ENCODE measurements at regions not wholly inside any gene's neighbourhood (a gene's known extent, or its start where the extent isn't known, plus 50 kb on each side); places are given as distances from the start of the nearest gene placed in this dataset.

DNA sequence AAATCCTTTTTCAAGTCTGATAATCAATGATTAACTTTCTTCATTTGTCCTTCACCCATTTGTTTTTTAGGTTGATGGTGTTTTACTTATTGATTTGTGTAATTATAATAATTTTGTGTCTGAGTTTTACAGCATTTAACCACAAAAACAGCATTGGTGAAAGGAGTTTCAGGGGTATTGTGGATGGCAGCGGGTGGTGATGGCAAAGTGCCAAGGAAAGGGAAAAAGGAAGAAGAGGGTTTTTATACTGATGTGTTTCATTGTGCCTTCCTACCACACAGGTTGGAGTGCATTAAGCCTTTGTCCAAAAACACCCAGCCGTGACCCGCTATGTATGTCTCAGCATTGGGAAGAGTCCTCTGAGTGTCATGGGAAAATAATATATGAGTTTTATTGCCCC is 150.3 kb downstream of the DAD1 start:
- no peaks in the 10 kb centered on the region for H3K36me3 ChIP-seq (ENCODE audit: control insufficient read depth in 3 of 3, insufficient read depth in 2 of 3, low read depth in 1 of 3, low read length in 3 of 3)
- no peak overlapping the region for H3K27ac ChIP-seq (ENCODE audit: low read depth in 1 of 3, low read length in 2 of 3)
- DNase-seq (no peak), FAIRE-seq (no peak)
- H3K9me3 ChIP-seq (ENCODE audit: control insufficient read depth in 2 of 2, insufficient read depth in 1 of 2, low read depth in 1 of 2, low read length in 1 of 2), result no peaks in the 10 kb centered on the region
- H3K4me1 ChIP-seq (ENCODE audit: control insufficient read depth in 3 of 3, insufficient read depth in 2 of 3, low read depth in 1 of 3, low read length in 2 of 3), result no peaks in the 10 kb centered on the region
- no peak overlapping the region for H3K4me3 ChIP-seq (ENCODE audit: low read depth in 1 of 3, low read length in 3 of 3)
- WGBS, 3 donors, result 85 to 86% (median 85%) methylated on average over 3 of the region's 3 CpGs
- no peaks in the 10 kb centered on the region for H3K27me3 ChIP-seq (ENCODE audit: control insufficient read depth in 3 of 3, insufficient read depth in 3 of 3, low read length in 3 of 3)

DNA sequence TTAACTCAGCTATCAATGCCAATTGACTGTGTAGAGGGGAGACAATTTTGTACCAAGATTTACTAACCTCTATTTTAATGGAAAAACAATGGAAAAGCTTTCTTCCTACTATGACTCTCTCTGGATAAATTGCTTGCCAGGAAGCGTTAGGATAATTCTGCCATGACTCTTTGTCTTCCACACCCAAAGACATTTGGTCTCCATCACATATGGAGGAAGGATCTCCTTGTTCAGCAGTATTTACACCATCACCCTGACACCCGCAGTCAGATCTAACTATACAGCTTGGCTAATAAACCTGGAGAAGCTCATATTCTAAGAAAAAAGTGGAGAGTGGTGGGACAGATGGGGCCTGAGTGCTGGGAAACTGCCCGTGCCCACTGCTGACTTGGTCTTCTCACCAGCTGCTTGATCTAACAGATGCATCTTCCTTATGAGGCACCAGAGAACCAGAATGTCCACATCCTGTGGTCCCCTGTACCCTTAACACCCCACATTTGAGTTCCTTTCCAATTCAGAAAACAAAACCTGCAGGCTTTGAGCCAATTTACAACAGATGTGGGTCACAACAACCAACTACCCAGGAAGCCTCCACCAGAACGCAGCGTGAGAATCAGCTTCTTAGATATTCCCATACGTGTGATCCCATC is 154.0 kb downstream of the DAD1 start:
- 85 to 95% (median 92%) methylated on average over 6 of the region's 6 CpGs for WGBS, 3 donors
- Histone ChIP-seq H3K27me3 (ENCODE audit: control insufficient read depth in 3 of 3, insufficient read depth in 3 of 3, low read length in 3 of 3) (no peaks in the 10 kb centered on the region), H3K4me3 (ENCODE audit: low read depth in 1 of 3, low read length in 3 of 3) (no peak overlapping the region), H3K9me3 (ENCODE audit: control insufficient read depth in 2 of 2, insufficient read depth in 1 of 2, low read depth in 1 of 2, low read length in 1 of 2) (no peaks in the 10 kb centered on the region), H3K27ac (ENCODE audit: low read depth in 1 of 3, low read length in 2 of 3) (no peak overlapping the region), H3K36me3 (ENCODE audit: control insufficient read depth in 3 of 3, insufficient read depth in 2 of 3, low read depth in 1 of 3, low read length in 3 of 3) (no peaks in the 10 kb centered on the region), H3K4me1 (ENCODE audit: control insufficient read depth in 3 of 3, insufficient read depth in 2 of 3, low read depth in 1 of 3, low read length in 2 of 3) (peaks cover 0 to 11% (median 0%) of the 10 kb centered on the region in 3 donors)
- DNase-seq, result no peak
- no peak for FAIRE-seq

DNA sequence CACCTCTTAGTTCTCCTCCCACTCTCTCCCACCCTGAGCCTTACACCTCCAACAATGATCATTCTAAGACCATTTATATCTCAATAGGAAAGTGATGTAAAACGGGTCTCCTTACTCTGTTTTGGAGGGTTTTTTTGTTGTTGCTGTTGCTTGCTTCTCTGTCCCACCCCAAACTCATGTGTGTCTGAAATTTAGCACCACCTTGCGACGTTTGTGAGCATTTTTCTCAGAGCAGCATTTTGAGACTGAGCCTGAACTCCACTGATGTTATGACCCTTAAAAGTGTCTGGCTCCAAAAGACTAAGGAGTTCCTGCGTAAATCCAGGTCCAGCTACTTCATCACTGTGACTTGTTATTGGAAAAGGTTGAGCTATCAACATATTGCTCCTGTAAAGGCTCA is 155.0 kb downstream of the DAD1 start:
- WGBS, 3 donors, result 82 to 93% (median 90%) methylated on average over 4 of the region's 4 CpGs

DNA sequence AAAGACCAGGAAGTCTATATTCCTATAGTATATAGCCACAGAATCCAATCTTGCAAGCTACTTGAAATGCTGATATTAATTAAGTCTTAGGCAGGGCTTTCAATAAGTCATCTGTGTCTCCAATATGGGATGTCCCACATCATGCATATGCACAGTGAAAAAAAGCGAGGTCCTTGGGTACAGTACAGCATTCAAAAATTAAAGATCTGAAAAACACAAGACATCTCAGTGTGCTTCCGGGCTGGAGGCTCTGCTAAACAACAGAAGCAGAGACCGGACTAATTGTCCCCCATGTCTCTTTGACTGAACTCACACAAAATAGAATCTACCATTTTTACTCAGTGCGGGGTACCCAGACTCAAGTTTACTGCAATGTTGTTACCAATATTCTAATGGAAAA is 156.0 kb downstream of the DAD1 start:
- H3K27ac ChIP-seq (ENCODE audit: low read depth in 1 of 3, low read length in 2 of 3), result no peak overlapping the region
- FAIRE-seq (no peak), DNase-seq (no peak)
- H3K36me3 ChIP-seq (ENCODE audit: control insufficient read depth in 3 of 3, insufficient read depth in 2 of 3, low read depth in 1 of 3, low read length in 3 of 3), result no peaks in the 10 kb centered on the region
- no peaks in the 10 kb centered on the region for H3K27me3 ChIP-seq (ENCODE audit: control insufficient read depth in 3 of 3, insufficient read depth in 3 of 3, low read length in 3 of 3)
- 45 to 65% (median 54%) methylated on average over 4 of the region's 4 CpGs for WGBS, 3 donors
- no peaks in the 10 kb centered on the region for H3K9me3 ChIP-seq (ENCODE audit: control insufficient read depth in 2 of 2, insufficient read depth in 1 of 2, low read depth in 1 of 2, low read length in 1 of 2)
- peaks cover 0 to 14% (median under 1%) of the 10 kb centered on the region in 3 donors for H3K4me1 ChIP-seq (ENCODE audit: control insufficient read depth in 3 of 3, insufficient read depth in 2 of 3, low read depth in 1 of 3, low read length in 2 of 3)
- no peak overlapping the region for H3K4me3 ChIP-seq (ENCODE audit: low read depth in 1 of 3, low read length in 3 of 3)

More for the DNA sequence above, 155.0 kb downstream of the DAD1 start:
- Histone ChIP-seq H3K9me3 (ENCODE audit: control insufficient read depth in 2 of 2, insufficient read depth in 1 of 2, low read depth in 1 of 2, low read length in 1 of 2) (no peaks in the 10 kb centered on the region), H3K27ac (ENCODE audit: low read depth in 1 of 3, low read length in 2 of 3) (no peak overlapping the region), H3K36me3 (ENCODE audit: control insufficient read depth in 3 of 3, insufficient read depth in 2 of 3, low read depth in 1 of 3, low read length in 3 of 3) (no peaks in the 10 kb centered on the region), H3K4me3 (ENCODE audit: low read depth in 1 of 3, low read length in 3 of 3) (no peak overlapping the region), H3K27me3 (ENCODE audit: control insufficient read depth in 3 of 3, insufficient read depth in 3 of 3, low read length in 3 of 3) (no peaks in the 10 kb centered on the region), H3K4me1 (ENCODE audit: control insufficient read depth in 3 of 3, insufficient read depth in 2 of 3, low read depth in 1 of 3, low read length in 2 of 3) (peaks cover 0 to 14% (median 0%) of the 10 kb centered on the region in 3 donors)
- FAIRE-seq (no peak), DNase-seq (no peak)

DNA sequence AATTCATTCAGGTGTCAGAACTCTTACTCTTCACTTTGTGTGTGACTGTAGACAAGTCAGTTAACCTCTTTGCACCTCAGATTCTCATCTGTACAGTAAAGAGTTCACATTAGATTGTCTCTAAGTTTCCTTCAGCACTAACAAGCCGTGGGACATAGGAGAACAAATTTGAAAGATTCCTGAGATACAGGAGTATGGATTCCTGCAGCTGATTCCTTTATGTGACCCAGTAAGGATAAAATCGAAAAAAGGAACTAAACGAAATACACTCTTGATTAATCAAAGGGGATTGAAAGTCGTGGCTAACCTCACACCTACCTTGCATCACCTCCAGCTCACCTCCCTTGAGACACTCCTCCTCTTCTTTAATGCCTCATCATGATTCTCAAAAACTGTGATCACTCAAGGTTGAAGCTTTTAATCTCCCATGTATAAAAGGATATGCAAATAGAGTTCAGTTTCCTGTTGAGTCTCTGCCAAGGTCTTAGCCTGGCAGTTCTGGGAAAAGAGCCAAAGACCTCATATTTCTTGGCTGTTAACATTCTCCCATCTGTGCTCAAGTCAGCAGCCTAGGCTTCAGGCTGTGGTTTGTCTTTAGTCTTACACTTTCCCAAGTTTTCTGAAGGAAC is 156.6 kb downstream of the DAD1 start:
- H3K9me3 ChIP-seq (ENCODE audit: control insufficient read depth in 2 of 2, insufficient read depth in 1 of 2, low read depth in 1 of 2, low read length in 1 of 2), result no peaks in the 10 kb centered on the region
- H3K27ac ChIP-seq (ENCODE audit: low read depth in 1 of 3, low read length in 2 of 3), result peak overlapping the region in 1 of 3 donors; percentile 17
- no peaks in the 10 kb centered on the region for H3K36me3 ChIP-seq (ENCODE audit: control insufficient read depth in 3 of 3, insufficient read depth in 2 of 3, low read depth in 1 of 3, low read length in 3 of 3)
- WGBS, 3 donors, result 1 to 11% (median 9%) methylated on average over 4 of the region's 4 CpGs
- FAIRE-seq (no peak), DNase-seq (peak; percentile 66 to 90)
- H3K27me3 ChIP-seq (ENCODE audit: control insufficient read depth in 3 of 3, insufficient read depth in 3 of 3, low read length in 3 of 3), result no peaks in the 10 kb centered on the region
- no peak overlapping the region for H3K4me3 ChIP-seq (ENCODE audit: low read depth in 1 of 3, low read length in 3 of 3)
- peaks cover 0 to 14% (median 4%) of the 10 kb centered on the region in 3 donors for H3K4me1 ChIP-seq (ENCODE audit: control insufficient read depth in 3 of 3, insufficient read depth in 2 of 3, low read depth in 1 of 3, low read length in 2 of 3)

DNA sequence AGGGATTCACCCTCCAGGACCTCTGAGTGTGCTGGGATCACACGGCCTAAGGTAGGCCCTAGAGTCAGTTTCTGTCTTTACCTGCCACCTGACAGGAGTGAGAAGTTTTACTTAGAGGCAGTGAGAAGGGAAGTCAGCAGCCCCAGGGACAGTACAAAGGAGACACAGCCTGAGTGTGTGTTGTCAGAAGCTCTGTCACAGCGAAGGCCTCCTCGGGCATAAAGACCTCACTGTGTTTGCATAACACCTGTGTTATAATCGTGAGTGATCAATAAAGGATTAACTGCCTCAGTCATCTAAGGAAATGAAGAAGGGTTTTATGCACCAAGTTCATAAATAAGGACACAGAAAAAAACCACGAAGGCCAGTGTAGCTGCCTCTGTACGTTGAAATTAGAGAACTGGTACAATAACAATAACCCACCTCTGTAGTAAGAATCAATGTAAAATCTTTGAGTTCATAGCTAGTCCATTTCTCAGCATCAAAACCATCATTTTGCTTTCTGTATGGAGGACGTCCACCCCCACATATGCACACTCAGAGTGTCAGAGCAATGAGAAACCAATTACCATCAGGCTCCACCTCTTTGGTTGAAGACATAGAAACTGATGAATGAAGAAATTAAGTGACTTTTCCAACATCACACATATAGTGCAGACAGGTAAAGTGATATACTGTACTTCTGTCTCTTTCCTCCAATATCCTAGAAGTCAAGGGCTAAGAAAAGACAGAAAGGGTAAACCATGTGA is 159.3 kb downstream of the DAD1 start:
- no peak for FAIRE-seq
- no peak for DNase-seq
- Histone ChIP-seq H3K27ac (ENCODE audit: low read depth in 1 of 3, low read length in 2 of 3) (peak overlapping the region in 1 of 3 donors; percentile 51), H3K4me1 (ENCODE audit: control insufficient read depth in 3 of 3, insufficient read depth in 2 of 3, low read depth in 1 of 3, low read length in 2 of 3) (peaks cover 0 to 14% (median 4%) of the 10 kb centered on the region in 3 donors), H3K9me3 (ENCODE audit: control insufficient read depth in 2 of 2, insufficient read depth in 1 of 2, low read depth in 1 of 2, low read length in 1 of 2) (no peaks in the 10 kb centered on the region), H3K27me3 (ENCODE audit: control insufficient read depth in 3 of 3, insufficient read depth in 3 of 3, low read length in 3 of 3) (peaks cover 0 to 5% (median 0%) of the 10 kb centered on the region in 3 donors), H3K4me3 (ENCODE audit: low read depth in 1 of 3, low read length in 3 of 3) (no peak overlapping the region), H3K36me3 (ENCODE audit: control insufficient read depth in 3 of 3, insufficient read depth in 2 of 3, low read depth in 1 of 3, low read length in 3 of 3) (no peaks in the 10 kb centered on the region)
- WGBS, 3 donors, result 24 to 57% (median 41%) methylated on average over 7 of the region's 7 CpGs

DNA sequence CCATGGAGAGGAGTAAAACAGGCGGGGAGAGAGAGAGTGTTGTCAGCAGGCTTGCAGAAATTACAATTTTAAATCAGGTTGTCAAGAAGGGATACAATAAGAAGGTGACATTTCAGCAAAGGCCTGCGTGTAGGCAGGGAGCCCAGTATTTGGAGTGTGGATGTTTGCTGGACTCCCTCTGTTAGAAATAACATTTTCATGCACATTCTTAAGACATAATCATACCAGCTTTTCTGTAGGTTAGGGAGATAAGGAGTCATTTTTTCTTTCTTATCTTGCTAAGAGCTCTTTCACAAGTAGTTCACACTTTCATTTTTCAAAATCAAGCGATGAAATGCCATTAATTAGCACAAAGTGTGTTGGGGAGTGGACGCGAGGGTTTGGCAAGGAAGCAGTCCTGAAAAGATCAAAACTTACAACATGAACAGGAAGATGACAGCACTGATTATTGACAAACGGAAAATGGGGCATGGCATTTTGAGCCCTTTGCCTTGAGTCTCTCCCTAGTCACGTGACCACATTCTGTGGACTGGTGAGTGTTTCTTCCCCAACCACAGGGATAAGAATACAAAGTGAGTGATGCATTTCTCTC is 160.2 kb downstream of the DAD1 start:
- Histone ChIP-seq H3K4me1 (ENCODE audit: control insufficient read depth in 3 of 3, insufficient read depth in 2 of 3, low read depth in 1 of 3, low read length in 2 of 3) (peaks cover 0 to 14% (median 4%) of the 10 kb centered on the region in 3 donors), H3K36me3 (ENCODE audit: control insufficient read depth in 3 of 3, insufficient read depth in 2 of 3, low read depth in 1 of 3, low read length in 3 of 3) (no peaks in the 10 kb centered on the region), H3K9me3 (ENCODE audit: control insufficient read depth in 2 of 2, insufficient read depth in 1 of 2, low read depth in 1 of 2, low read length in 1 of 2) (no peaks in the 10 kb centered on the region), H3K27me3 (ENCODE audit: control insufficient read depth in 3 of 3, insufficient read depth in 3 of 3, low read length in 3 of 3) (peaks cover 0 to 5% (median 0%) of the 10 kb centered on the region in 3 donors), H3K27ac (ENCODE audit: low read depth in 1 of 3, low read length in 2 of 3) (peak overlapping the region in 1 of 3 donors; percentile 51), H3K4me3 (ENCODE audit: low read depth in 1 of 3, low read length in 3 of 3) (no peak overlapping the region)
- WGBS, 3 donors, result 22 to 42% (median 24%) methylated on average over 7 of the region's 7 CpGs
- DNase-seq (peak in 1 of 2 donors; percentile 31), FAIRE-seq (no peak)

DNA sequence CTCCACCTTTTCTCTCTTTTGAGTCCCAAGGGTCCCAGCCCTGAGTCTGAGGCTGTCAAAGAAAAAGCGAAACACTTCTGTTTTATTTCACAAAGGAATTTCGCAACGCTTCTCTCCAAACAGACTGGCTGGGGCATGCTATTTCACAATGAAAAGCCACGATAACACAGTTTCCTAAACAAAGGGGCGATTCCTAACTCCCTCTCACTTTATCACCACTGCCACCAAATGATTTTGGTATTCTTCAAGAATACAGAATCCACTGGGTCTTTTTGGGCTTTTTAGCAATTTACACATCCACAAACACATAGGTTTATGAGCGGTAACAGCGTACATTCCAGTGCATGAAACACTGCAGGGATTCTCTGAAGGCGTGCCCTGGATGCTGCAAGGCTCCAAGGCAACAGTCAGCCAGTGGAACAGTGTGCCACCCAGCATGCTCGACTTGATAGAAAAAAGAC is 161.2 kb downstream of the DAD1 start:
- DNase-seq (peak; percentile 20 to 44), FAIRE-seq (no peak)
- Histone ChIP-seq H3K9me3 (ENCODE audit: control insufficient read depth in 2 of 2, insufficient read depth in 1 of 2, low read depth in 1 of 2, low read length in 1 of 2) (no peaks in the 10 kb centered on the region), H3K36me3 (ENCODE audit: control insufficient read depth in 3 of 3, insufficient read depth in 2 of 3, low read depth in 1 of 3, low read length in 3 of 3) (no peaks in the 10 kb centered on the region), H3K27me3 (ENCODE audit: control insufficient read depth in 3 of 3, insufficient read depth in 3 of 3, low read length in 3 of 3) (peaks cover 0 to 5% (median 0%) of the 10 kb centered on the region in 3 donors), H3K27ac (ENCODE audit: low read depth in 1 of 3, low read length in 2 of 3) (no peak overlapping the region), H3K4me3 (ENCODE audit: low read depth in 1 of 3, low read length in 3 of 3) (no peak overlapping the region), H3K4me1 (ENCODE audit: control insufficient read depth in 3 of 3, insufficient read depth in 2 of 3, low read depth in 1 of 3, low read length in 2 of 3) (peaks cover 0 to 10% (median 4%) of the 10 kb centered on the region in 3 donors)
- WGBS, 3 donors, result 12 to 25% (median 20%) methylated on average over 9 of the region's 9 CpGs
